K562 (cell line): ENCODE measurements at regions not wholly inside any gene's neighbourhood (a gene's known extent, or its start where the extent isn't known, plus 50 kb on each side); places are given as distances from the start of the nearest gene placed in this dataset.

Experiments used
- ATAC-seq: fragments of 200-7000 bp; cut with Tn5 transposase; 3 replicates; pipeline ENCODE4 v1.9.1; 2020; ENCODE audit warnings: moderate library complexity
- BruUV-seq: library from RNA; stranded (reverse); fragments of 400-500 nt; replicated peaks from 2 replicates; lab custom pipeline; 2021; lab: Mats Ljungman, UMichigan
- CTCF ChIA-PET: fragments of 300-600 bp; formaldehyde crosslinking; extraction: SDS; loops from one replicate; lab custom pipeline; 2021; ENCODE audit warnings: low intra/inter-chr PET ratio; lab: Yijun Ruan, JAX
- POLR2A ChIA-PET: fragments of 300-600, 350-650 bp; sonication (Branson Sonifier 250); formaldehyde crosslinking; extraction: SDS; loops from one replicate; lab custom pipeline; 2021; ENCODE audit warnings: antibody characterized with exemption, inconsistent platforms; lab: Yijun Ruan, JAX
- DNase-seq, 4 experiments: peaks; one replicate each; pipeline versions ENCODE4 v3.0.0 to v3.0.0-alpha.2; 2011 to 2018; ENCODE audit warnings: low spot score in 3 of 4, mixed read lengths in 3 of 4; ENCODE audit errors: extremely low read depth in 1 of 4
- FAIRE-seq: peaks from 2 replicates; lab custom pipeline; 2011; peaks lifted over from hg19 to GRCh38; lab: Jason Lieb, UNC
- H2AFZ ChIP-seq: 2 replicates; pipeline ENCODE4 v1.6.0; 2011; ENCODE audit warnings: low read depth, low read length, control low read depth, inconsistent platforms
- H3K27ac ChIP-seq: fragments of 200-600 bp; 3 replicates; pipeline ENCODE4 v1.8.0; 2011; ENCODE audit warnings: low read depth, mild to moderate bottlenecking, control low read depth, inconsistent platforms, low read length, moderate library complexity, mixed read lengths; ENCODE audit errors: extremely low read depth
- H3K27me3 ChIP-seq, 2 experiments: fragments of 300-600 bp in 1 of 2; 2 replicates in 1 of 2; 3 replicates in 1 of 2; pipeline versions ENCODE4 v1.6.0 to v1.8.0; 2011; ENCODE audit warnings: inconsistent platforms in 2 of 2, low read length in 2 of 2, mild to moderate bottlenecking in 1 of 2, mixed read lengths in 1 of 2, moderate library complexity in 1 of 2; ENCODE audit not compliant: control insufficient read depth in 2 of 2, insufficient read depth in 2 of 2
- H3K36me3 ChIP-seq: fragments of 300-600 bp; 3 replicates; pipeline ENCODE4 v1.8.0; 2011; ENCODE audit warnings: mild to moderate bottlenecking, low read length, inconsistent platforms; ENCODE audit not compliant: control insufficient read depth, insufficient read depth
- H3K4me1 ChIP-seq, 2 experiments: fragments of 200-600 bp in 1 of 2; replicated peaks in 1 of 2; 2 replicates in 1 of 2; 3 replicates in 1 of 2; pipeline versions ENCODE4 v1.5.1 to v1.8.0; 2011; ENCODE audit warnings: inconsistent platforms in 2 of 2, low read length in 2 of 2, mild to moderate bottlenecking in 1 of 2, mixed read lengths in 1 of 2, moderate library complexity in 1 of 2; ENCODE audit not compliant: control insufficient read depth in 2 of 2, insufficient read depth in 2 of 2
- H3K4me2 ChIP-seq: 2 replicates; pipeline ENCODE4 v1.6.1; 2011; ENCODE audit warnings: low read length, control low read depth, inconsistent platforms, mixed read lengths; ENCODE audit not compliant: insufficient read depth
- H3K4me3 ChIP-seq: fragments of 200-600 bp; sonication (generic), shearing (Covaris generic); 2 replicates; pipeline ENCODE4 v1.5.1; 2016; ENCODE audit warnings: control low read depth, inconsistent platforms
- H3K79me2 ChIP-seq: fragments of 200-600 bp; 3 replicates; pipeline ENCODE4 v1.8.0; 2011; ENCODE audit warnings: low read length, inconsistent platforms; ENCODE audit not compliant: control insufficient read depth, insufficient read depth
- H3K9ac ChIP-seq, 2 experiments: 2 replicates each; pipeline versions ENCODE4 v1.6.0 to v1.6.1; 2011; ENCODE audit warnings: low read depth in 2 of 2, low read length in 2 of 2, control low read depth in 1 of 2, inconsistent platforms in 1 of 2, mild to moderate bottlenecking in 1 of 2, mixed read lengths in 1 of 2; ENCODE audit not compliant: insufficient read depth in 1 of 2
- H3K9me1 ChIP-seq: one replicate; pipeline ENCODE4 v1.6.0; 2011; ENCODE audit warnings: inconsistent platforms, mild to moderate bottlenecking, low read length, moderate library complexity; ENCODE audit not compliant: control insufficient read depth, insufficient read depth
- H3K9me3 ChIP-seq: replicated peaks from 2 replicates; pipeline ENCODE4 v1.5.1; 2011; ENCODE audit warnings: low read depth, low read length, inconsistent platforms; ENCODE audit not compliant: control insufficient read depth, insufficient read depth
- H4K20me1 ChIP-seq: replicated peaks from 2 replicates; pipeline ENCODE4 v1.6.1; 2011; ENCODE audit warnings: low read length, inconsistent platforms, mixed read lengths; ENCODE audit not compliant: control insufficient read depth, insufficient read depth
- HMG20B ChIP-seq: fragments of 250-450 bp; sonication (Bioruptor Pico); IDR thresholded peaks from 2 replicates; pipeline ENCODE4 v1.5.0; 2021; ENCODE audit warnings: mild to moderate bottlenecking
- WGBS: fragments of 100-300 bp; shearing (Covaris generic); methylation state at CpG from one replicate; pipeline ENCODE4 v1.1.6; 2016; ENCODE audit warnings: low coverage, mixed read lengths; ENCODE audit not compliant: insufficient coverage; ENCODE audit errors: missing lambda C conversion rate; 5-methylcytosine and 5-hydroxymethylcytosine counted together
- in situ Hi-C: fragments of 300-500 bp; cut with MboI; formaldehyde crosslinking; loops from 4 replicates; pipeline ENCODE4 v1.15.0; 2018; ENCODE audit warnings: inconsistent platforms, mixed read lengths
- intact Hi-C: fragments of 100-400 bp; cut with micrococcal nuclease; formaldehyde crosslinking; loops from 2 replicates; pipeline ENCODE4 v1.14.2; 2022
- TF ChIP-seq, protein P1 (sequence below): fragments of 200-600 bp; sonication (generic); IDR thresholded peaks from one replicate; pipeline ENCODE4 v1.6.1; 2012; ENCODE audit warnings: mild to moderate bottlenecking, low read depth, low read length, inconsistent platforms
- TF ChIP-seq, protein P2 (sequence below): sonication (generic); formaldehyde crosslinking; IDR thresholded peaks from 2 replicates; pipeline ENCODE4 v1.8.1; 2022; ENCODE audit warnings: missing genetic modification reagents

DNA sequence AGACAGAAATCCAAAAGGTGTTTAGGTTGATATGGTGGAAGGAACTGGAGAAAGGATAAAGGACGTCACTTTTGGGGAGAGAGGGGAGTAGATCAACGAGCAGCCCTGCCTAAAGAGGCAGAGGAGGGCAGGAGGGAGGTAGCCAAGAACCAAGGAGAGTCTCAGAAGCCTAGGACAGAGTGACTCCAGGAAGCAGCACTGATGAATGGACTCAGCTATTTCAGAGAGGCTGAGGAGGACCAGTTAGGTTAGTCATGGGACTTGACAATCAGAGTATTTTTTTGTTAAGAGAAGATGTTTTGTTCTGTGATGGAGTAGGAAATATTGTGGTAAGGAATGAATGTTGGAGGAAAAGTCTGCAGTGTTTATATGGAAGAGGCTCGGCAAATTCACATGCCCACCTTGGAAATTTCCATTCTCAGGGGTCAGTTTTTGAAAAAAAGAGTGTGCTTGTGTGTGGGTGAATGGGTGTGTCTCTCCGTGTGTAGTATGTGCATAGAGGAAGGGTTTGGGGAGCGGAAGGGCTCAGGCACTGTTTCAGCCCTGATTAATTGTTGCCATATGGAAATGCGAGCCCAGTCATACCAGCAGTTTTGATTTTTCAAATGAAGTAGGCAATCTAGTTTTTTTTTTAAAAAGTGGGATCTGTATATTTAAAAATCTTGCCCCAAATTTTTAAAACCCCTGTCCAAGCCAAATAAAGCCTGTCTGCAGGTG is 303.6 kb downstream of the SAMD5 start:
- H3K9ac ChIP-seq: no peak overlapping the region
- no peaks in the 10 kb centered on the region for H3K36me3 ChIP-seq
- POLR2A ChIA-PET: interaction anchor here (2.6 kb wide), 1 partner anchor 11 kb away, joined by 8 read pairs; no protein-coding TSS in a partner anchor
- in situ Hi-C loops (no loop called here), intact Hi-C loops (no loop called here)
- CTCF ChIA-PET: no interaction called here
- H3K4me2 ChIP-seq: no peak overlapping the region
- H3K27me3 ChIP-seq: no peaks in the 10 kb centered on the region
- BruUV-seq: no TSS peak
- H3K9me3 ChIP-seq: no peaks in the 10 kb centered on the region
- H3K27ac ChIP-seq: no peak overlapping the region
- H3K9me1 ChIP-seq: no peaks in the 10 kb centered on the region
- DNase-seq (no peak), FAIRE-seq (peak; percentile 11), ATAC-seq (no peak)
- H3K4me1 ChIP-seq: no peaks in the 10 kb centered on the region
- no peak for TF ChIP-seq HMG20B (CRISPR knock-in tag)
- TF ChIP-seq, protein P1, sequence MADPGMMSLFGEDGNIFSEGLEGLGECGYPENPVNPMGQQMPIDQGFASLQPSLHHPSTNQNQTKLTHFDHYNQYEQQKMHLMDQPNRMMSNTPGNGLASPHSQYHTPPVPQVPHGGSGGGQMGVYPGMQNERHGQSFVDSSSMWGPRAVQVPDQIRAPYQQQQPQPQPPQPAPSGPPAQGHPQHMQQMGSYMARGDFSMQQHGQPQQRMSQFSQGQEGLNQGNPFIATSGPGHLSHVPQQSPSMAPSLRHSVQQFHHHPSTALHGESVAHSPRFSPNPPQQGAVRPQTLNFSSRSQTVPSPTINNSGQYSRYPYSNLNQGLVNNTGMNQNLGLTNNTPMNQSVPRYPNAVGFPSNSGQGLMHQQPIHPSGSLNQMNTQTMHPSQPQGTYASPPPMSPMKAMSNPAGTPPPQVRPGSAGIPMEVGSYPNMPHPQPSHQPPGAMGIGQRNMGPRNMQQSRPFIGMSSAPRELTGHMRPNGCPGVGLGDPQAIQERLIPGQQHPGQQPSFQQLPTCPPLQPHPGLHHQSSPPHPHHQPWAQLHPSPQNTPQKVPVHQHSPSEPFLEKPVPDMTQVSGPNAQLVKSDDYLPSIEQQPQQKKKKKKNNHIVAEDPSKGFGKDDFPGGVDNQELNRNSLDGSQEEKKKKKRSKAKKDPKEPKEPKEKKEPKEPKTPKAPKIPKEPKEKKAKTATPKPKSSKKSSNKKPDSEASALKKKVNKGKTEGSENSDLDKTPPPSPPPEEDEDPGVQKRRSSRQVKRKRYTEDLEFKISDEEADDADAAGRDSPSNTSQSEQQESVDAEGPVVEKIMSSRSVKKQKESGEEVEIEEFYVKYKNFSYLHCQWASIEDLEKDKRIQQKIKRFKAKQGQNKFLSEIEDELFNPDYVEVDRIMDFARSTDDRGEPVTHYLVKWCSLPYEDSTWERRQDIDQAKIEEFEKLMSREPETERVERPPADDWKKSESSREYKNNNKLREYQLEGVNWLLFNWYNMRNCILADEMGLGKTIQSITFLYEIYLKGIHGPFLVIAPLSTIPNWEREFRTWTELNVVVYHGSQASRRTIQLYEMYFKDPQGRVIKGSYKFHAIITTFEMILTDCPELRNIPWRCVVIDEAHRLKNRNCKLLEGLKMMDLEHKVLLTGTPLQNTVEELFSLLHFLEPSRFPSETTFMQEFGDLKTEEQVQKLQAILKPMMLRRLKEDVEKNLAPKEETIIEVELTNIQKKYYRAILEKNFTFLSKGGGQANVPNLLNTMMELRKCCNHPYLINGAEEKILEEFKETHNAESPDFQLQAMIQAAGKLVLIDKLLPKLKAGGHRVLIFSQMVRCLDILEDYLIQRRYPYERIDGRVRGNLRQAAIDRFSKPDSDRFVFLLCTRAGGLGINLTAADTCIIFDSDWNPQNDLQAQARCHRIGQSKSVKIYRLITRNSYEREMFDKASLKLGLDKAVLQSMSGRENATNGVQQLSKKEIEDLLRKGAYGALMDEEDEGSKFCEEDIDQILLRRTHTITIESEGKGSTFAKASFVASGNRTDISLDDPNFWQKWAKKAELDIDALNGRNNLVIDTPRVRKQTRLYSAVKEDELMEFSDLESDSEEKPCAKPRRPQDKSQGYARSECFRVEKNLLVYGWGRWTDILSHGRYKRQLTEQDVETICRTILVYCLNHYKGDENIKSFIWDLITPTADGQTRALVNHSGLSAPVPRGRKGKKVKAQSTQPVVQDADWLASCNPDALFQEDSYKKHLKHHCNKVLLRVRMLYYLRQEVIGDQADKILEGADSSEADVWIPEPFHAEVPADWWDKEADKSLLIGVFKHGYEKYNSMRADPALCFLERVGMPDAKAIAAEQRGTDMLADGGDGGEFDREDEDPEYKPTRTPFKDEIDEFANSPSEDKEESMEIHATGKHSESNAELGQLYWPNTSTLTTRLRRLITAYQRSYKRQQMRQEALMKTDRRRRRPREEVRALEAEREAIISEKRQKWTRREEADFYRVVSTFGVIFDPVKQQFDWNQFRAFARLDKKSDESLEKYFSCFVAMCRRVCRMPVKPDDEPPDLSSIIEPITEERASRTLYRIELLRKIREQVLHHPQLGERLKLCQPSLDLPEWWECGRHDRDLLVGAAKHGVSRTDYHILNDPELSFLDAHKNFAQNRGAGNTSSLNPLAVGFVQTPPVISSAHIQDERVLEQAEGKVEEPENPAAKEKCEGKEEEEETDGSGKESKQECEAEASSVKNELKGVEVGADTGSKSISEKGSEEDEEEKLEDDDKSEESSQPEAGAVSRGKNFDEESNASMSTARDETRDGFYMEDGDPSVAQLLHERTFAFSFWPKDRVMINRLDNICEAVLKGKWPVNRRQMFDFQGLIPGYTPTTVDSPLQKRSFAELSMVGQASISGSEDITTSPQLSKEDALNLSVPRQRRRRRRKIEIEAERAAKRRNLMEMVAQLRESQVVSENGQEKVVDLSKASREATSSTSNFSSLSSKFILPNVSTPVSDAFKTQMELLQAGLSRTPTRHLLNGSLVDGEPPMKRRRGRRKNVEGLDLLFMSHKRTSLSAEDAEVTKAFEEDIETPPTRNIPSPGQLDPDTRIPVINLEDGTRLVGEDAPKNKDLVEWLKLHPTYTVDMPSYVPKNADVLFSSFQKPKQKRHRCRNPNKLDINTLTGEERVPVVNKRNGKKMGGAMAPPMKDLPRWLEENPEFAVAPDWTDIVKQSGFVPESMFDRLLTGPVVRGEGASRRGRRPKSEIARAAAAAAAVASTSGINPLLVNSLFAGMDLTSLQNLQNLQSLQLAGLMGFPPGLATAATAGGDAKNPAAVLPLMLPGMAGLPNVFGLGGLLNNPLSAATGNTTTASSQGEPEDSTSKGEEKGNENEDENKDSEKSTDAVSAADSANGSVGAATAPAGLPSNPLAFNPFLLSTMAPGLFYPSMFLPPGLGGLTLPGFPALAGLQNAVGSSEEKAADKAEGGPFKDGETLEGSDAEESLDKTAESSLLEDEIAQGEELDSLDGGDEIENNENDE: no peak
- TF ChIP-seq, protein P2, sequence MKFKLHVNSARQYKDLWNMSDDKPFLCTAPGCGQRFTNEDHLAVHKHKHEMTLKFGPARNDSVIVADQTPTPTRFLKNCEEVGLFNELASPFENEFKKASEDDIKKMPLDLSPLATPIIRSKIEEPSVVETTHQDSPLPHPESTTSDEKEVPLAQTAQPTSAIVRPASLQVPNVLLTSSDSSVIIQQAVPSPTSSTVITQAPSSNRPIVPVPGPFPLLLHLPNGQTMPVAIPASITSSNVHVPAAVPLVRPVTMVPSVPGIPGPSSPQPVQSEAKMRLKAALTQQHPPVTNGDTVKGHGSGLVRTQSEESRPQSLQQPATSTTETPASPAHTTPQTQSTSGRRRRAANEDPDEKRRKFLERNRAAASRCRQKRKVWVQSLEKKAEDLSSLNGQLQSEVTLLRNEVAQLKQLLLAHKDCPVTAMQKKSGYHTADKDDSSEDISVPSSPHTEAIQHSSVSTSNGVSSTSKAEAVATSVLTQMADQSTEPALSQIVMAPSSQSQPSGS (CRISPR knock-in tag): no peak
- WGBS: 46% methylated on average over 6 of the region's 6 CpGs
- no peak overlapping the region for H3K4me3 ChIP-seq
- H4K20me1 ChIP-seq: no peaks in the 10 kb centered on the region
- H2AFZ ChIP-seq: no peak overlapping the region
- H3K79me2 ChIP-seq: no peaks in the 10 kb centered on the region
